GM18870 (cell line): ENCODE measurements at regions not wholly inside any gene's neighbourhood (a gene's known extent, or its start where the extent isn't known, plus 50 kb on each side); places are given as distances from the start of the nearest gene placed in this dataset.

Experiments
- ATAC-seq: cut with Tn5 transposase; IDR thresholded peaks from one replicate; pipeline ENCODE4 v1.9.1; 2021; ENCODE audit warnings: moderate library complexity; ENCODE audit not compliant: unreplicated experiment

GRCh38 chr2:65487404-65487803 lies 55.0 kb upstream of the SPRED2 start:
- no peak for ATAC-seq

GRCh38 chr2:65486802-65487201 lies 54.4 kb upstream of the SPRED2 start:
- ATAC-seq, result no peak

- no peak for ATAC-seq
Observed at GRCh38 chr2:65486282-65486681, 53.9 kb upstream of the SPRED2 start.

GRCh38 chr2:65485839-65486238 lies 53.4 kb upstream of the SPRED2 start:
- no peak for ATAC-seq

GRCh38 chr2:65483763-65484162 lies 51.4 kb upstream of the SPRED2 start:
- no peak for ATAC-seq

GRCh38 chr2:65482971-65483370 lies 50.6 kb upstream of the SPRED2 start:
- no peak for ATAC-seq
